ENCODE measurements at regions not wholly inside any gene's neighbourhood (a gene's known extent, or its start where the extent isn't known, plus 50 kb on each side); places are given as distances from the start of the nearest gene placed in this dataset.

- no peak for TF ChIP-seq ESRRA (IDR thresholded peaks at IDR 0.05; ENCODE audit: borderline replicate concordance, low read depth)
- TF ChIP-seq ZFX (CRISPR knock-in tag; IDR thresholded peaks at IDR 0.05), result no peak
- TF ChIP-seq ARID4B (CRISPR knock-in tag; IDR thresholded peaks at IDR 0.05), result no peak
- no peak for TF ChIP-seq GABPA (tag; conservative IDR thresholded peaks at IDR 0.05; ENCODE audit: low read depth)
These were observed 385.2 kb upstream of the POU3F1 start for GRCh38 chr1:38431535-38432376.

Measured in K562 (cell line).